Stomach smooth muscle (tissue), 2 donors: ENCODE measurements at regions not wholly inside any gene's neighbourhood (a gene's known extent, or its start where the extent isn't known, plus 50 kb on each side); places are given as distances from the start of the nearest gene placed in this dataset.
"Not testable (repeated sequence)": the region's sequence is repeated elsewhere in the genome, so short reads cannot be mapped to it uniquely, and the experiment has no call there.

Source experiments
- H3K27ac ChIP-seq: one replicate; pipeline ENCODE4 v1.7.0; 2013; ENCODE audit warnings: mild to moderate bottlenecking, low read length, inconsistent platforms
- H3K27me3 ChIP-seq, 2 donors: one replicate each; pipeline ENCODE4 v1.7.0; 2013; ENCODE audit warnings: low read length in 2 of 2; ENCODE audit not compliant: insufficient read depth in 2 of 2, control insufficient read depth in 1 of 2
- H3K36me3 ChIP-seq, 2 donors: one replicate each; pipeline ENCODE4 v1.7.0; 2013; ENCODE audit warnings: low read length in 2 of 2; ENCODE audit not compliant: control insufficient read depth in 2 of 2, insufficient read depth in 2 of 2
- H3K4me1 ChIP-seq: one replicate; pipeline ENCODE4 v1.7.0; 2013; ENCODE audit warnings: low read length; ENCODE audit not compliant: control insufficient read depth, insufficient read depth
- H3K4me3 ChIP-seq, 2 donors: one replicate each; pipeline ENCODE4 v1.7.0; 2013; ENCODE audit warnings: low read length in 2 of 2
- H3K9ac ChIP-seq, 2 donors: one replicate each; pipeline ENCODE4 v1.7.0; 2013; ENCODE audit warnings: low read length in 2 of 2, mild to moderate bottlenecking in 1 of 2
- H3K9me3 ChIP-seq, 2 donors: one replicate each; pipeline ENCODE4 v1.7.0; 2013; ENCODE audit warnings: low read length in 2 of 2; ENCODE audit not compliant: control insufficient read depth in 2 of 2
- donor health status: healthy.
- donor health status: Pancreatic carcinoma.

DNA sequence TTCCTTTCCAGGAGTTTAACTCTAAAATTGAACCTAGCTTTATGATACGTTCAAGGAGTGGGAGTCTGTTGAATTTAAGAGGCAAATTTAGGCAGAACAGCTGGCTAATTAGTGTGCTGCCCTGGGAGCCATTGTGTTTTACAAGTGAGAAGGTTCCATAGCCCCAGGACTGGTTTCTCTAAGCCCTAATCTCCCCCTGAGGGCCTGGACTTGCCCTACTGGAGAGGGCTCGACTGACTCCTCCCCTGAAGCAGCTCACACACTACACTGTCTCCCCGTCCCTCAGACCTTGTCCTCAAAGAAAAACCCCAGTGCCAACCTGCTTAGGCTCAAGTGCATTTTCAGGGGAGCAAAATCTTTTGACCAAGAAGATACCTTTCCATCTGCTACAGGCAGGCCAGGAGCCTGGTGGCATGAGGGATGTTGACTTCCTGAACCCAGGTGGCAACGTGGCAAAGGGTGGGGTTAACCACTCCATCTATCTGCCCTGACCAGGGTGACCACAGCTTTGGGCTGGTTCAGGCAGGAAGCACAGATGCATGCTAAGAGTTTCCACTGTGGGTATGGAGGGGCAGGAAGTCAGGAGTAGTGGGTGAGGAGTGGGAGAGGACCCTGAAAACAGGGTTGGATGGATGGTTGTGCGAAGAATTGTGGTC, 68.9 kb upstream of the CARD11 start:
- Histone ChIP-seq H3K9me3 (peaks cover 0 to 12% of the 10 kb centered on the region in 2 donors), H3K27me3 (peaks cover 4 to 6% of the 10 kb centered on the region in 2 donors), H3K9ac (no peak overlapping the region), H3K4me3 (no peak overlapping the region), H3K27ac (no peak overlapping the region), H3K4me1 (no peaks in the 10 kb centered on the region), H3K36me3 (no peaks in the 10 kb centered on the region)

DNA sequence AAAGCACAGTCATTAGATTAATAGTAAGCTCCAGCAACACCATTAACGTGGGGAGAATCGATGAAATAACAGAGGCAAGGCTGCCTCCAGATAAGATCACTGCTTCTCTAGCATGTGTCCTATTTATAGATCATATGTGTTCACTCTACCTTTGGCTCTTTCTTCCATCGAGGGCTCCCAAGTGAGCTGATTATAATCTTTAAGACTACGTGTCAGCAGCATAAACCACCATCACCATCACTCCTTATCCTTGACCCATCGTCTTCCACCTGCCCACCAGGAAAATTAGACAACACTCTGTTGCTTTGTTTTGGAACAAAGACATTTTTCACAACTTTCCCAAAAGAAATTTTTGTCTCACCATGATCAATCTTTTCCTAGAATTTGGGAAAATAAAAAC, 71.2 kb upstream of the CARD11 start:
- Histone ChIP-seq H3K27me3 (peaks cover 0 to 8% of the 10 kb centered on the region in 2 donors), H3K36me3 (no peaks in the 10 kb centered on the region), H3K9me3 (peaks cover 0 to 12% of the 10 kb centered on the region in 2 donors), H3K27ac (no peak overlapping the region), H3K9ac (no peak overlapping the region), H3K4me1 (no peaks in the 10 kb centered on the region), H3K4me3 (no peak overlapping the region)

DNA sequence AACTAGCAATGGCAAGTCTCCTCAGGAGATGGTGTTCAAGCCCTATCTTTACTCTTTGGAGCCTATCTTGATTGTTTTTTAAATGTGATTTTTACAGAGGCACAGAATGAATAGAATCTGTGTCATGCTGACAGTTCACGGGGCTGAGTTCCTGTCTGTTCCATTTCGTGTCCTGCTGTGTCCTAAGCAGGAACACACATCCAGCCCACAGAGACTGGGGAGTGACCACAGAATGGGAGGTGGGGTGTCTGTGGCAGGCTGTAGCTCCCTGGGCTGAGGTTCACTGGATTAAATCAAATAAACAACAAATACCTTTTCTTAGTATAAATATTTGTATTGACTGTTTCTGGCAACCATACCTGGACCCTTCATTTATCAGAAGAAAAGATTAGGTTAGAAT, 73.4 kb upstream of the CARD11 start:
- Histone ChIP-seq H3K9me3 (peaks cover 3 to 17% of the 10 kb centered on the region in 2 donors), H3K9ac (no peak overlapping the region), H3K36me3 (no peaks in the 10 kb centered on the region), H3K4me3 (no peak overlapping the region), H3K4me1 (no peaks in the 10 kb centered on the region), H3K27ac (no peak overlapping the region), H3K27me3 (peaks cover 0 to 8% of the 10 kb centered on the region in 2 donors)

DNA sequence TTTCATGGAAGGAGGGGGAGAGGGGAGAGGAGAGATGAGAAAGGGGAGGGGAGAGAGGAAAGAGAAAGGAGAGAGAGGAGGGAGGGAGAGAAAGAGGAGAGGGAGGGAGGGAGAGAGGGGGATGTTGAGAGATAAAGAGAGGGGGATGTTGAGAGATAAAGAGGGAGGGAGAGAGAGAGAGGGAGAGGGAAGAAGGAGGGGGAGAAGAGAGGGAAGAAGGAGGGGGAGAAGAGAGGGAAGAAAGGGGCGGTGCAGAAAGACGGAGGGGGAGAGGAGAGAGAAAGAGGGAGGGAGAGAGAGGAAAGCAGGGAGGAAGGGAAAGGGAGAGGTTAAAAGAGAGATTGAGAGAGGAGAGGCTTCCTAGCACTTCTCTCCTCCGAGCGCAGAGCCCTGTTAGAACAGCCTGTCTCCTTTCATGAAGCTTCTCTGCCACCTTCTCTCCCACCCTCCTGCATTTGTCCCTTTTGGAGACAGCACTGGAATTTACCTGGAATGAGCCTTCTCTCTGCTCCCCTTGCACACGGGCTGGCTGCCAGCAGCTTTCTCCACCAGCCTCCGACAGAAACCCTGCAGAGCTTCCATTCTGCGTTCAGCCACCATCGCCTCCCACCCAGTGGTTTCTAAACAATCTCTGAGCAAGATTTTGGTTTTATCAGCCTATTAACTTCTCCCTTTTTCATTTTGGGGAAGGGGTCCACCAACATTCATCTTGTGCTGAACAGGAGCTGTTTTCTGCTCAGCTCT, 74.0 kb upstream of the CARD11 start:
- no peak overlapping the region for H3K9ac ChIP-seq
- peaks cover 3 to 17% of the 10 kb centered on the region in 2 donors for H3K9me3 ChIP-seq
- H3K36me3 ChIP-seq, result no peaks in the 10 kb centered on the region
- no peak overlapping the region for H3K4me3 ChIP-seq
- H3K4me1 ChIP-seq, result no peaks in the 10 kb centered on the region
- no peak overlapping the region for H3K27ac ChIP-seq
- peaks cover 0 to 6% of the 10 kb centered on the region in 2 donors for H3K27me3 ChIP-seq

DNA sequence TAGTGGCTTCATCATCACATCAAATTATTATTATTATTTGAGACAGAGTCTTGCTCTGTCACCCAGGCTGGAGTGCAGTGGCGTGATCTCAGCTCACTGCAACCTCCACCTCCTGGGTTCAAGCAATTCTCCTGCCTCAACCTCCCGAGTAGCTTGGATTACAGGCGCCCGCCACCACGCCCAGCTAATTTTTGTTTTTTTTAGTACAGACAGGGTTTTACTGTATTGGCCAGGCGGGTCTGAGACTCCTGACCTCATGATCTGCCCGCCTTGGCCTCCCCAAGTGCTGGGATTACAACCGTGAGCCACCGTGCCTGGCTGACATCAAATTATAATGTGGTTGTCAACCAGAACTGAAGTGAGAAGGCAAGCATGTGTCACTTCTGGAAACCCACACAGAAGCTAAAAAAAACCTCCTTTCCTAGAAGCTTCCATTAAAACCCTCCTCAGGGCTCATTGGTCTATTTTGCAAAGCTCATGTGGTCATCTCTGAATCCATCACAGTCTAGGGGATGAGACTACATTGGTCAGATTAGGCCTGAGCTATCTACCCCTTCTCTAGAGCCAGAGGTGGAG, 75.8 kb upstream of the CARD11 start:
- H3K27ac ChIP-seq, H3K4me3 ChIP-seq, H3K27me3 ChIP-seq, H3K9ac ChIP-seq, H3K4me1 ChIP-seq, H3K36me3 ChIP-seq, H3K9me3 ChIP-seq: not testable (repeated sequence)

DNA sequence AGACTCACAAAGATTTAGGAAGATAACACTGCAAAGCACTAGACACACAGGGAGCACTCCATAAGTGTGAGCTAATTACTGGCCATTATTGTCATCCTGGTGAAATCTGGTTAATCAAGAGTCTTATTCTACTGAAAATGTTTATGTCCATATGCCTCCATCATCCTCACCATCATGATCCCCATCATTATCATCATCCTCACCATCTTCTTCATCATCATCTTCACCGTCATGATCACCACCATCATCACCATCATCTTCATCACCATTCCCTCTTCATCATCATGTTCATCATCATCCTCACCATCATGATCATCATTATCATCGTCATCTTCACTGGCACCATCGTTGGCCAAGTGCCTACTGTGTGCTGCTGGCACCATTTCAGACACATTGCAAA, 76.3 kb upstream of the CARD11 start:
- Histone ChIP-seq H3K27ac (no peak overlapping the region), H3K9me3 (peaks cover 3 to 6% of the 10 kb centered on the region in 2 donors), H3K9ac (no peak overlapping the region), H3K4me1 (no peaks in the 10 kb centered on the region), H3K4me3 (no peak overlapping the region), H3K36me3 (no peaks in the 10 kb centered on the region), H3K27me3 (peaks cover 0 to 5% of the 10 kb centered on the region in 2 donors)

DNA sequence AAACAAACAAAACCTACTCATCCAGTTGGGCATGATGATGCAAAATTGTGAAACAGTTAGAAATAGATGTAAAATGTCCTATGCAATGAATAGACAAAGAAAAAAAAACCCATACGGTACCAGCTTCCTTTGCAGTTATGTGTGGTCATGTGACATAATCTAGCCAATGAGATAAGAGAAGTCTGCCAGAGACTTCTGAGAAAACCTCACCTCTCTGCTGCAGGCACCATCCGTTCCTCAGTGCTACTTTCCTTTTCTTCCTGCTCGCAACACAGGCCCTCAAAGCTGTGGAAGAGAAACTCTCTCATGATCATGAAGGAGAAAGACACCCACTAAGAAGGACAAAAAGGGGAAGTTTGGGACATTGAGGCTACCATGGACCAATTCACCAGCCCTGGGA, 76.8 kb upstream of the CARD11 start:
- H3K36me3 ChIP-seq, result no peaks in the 10 kb centered on the region
- H3K9ac ChIP-seq, result no peak overlapping the region
- H3K9me3 ChIP-seq, result peaks cover 3 to 6% of the 10 kb centered on the region in 2 donors
- no peaks in the 10 kb centered on the region for H3K4me1 ChIP-seq
- H3K27me3 ChIP-seq, result peaks cover 0 to 5% of the 10 kb centered on the region in 2 donors
- H3K4me3 ChIP-seq, result no peak overlapping the region
- no peak overlapping the region for H3K27ac ChIP-seq

DNA sequence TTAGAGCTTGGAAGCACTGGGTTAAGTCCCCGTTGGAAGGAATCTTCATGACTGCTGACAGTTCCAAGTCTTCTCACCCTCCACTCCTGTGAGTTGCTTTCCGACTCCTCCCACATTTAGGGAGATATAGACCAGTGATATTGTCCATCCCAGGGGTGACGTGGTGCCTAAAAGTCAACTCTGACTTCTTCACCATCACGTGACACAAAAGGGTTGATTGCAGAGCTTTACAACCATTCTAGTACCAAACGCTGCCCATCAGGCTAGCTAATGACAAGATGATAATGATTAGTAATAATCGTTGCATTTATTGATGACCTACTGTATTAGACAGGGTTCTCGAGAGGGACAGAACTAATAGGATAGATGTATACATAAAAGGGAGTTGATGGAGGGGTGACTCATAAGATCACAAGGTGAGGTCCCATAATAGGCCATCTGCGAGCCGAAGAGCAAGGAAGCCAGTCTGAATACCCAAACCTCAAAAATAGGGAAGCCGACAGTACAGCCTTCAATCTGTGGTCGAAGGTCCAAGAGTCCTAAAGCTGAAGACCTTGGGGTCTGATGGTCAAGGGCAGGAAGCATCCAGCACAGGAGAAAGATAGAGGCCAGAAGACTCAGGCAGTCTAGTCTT, 85.3 kb upstream of the CARD11 start:
- no peaks in the 10 kb centered on the region for H3K9me3 ChIP-seq
- no peak overlapping the region for H3K4me3 ChIP-seq
- no peak overlapping the region for H3K27ac ChIP-seq
- H3K9ac ChIP-seq, result no peak overlapping the region
- no peaks in the 10 kb centered on the region for H3K4me1 ChIP-seq
- H3K27me3 ChIP-seq, result no peaks in the 10 kb centered on the region
- H3K36me3 ChIP-seq, result no peaks in the 10 kb centered on the region

DNA sequence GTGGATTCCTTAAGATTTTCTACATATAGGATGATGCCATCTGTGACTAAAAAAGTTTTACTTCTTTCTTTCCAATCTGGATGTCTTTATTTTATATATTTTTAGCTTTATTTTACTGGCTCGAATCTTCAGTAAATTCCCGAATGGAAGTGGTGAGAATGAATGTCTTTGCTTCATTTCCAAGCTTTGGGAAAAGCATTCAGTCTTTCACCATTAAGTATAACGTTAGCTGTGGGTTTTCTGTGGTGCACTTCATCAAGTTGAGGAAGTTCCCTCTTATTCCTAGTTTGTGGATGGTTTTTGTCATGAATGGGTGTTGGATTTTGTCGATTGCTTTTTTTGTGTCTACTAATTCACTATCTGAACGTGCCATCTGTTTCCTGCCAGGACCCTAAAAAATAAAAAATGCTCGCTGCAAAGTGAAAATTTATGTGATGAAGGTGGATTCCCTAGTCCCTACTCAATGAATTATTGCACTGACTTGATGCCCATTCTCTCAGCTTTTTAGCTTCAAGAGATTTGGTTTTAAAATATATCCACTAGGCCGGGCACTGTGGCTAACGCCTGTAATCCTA, 90.2 kb upstream of the CARD11 start:
- H3K27ac ChIP-seq, result no peak overlapping the region
- no peaks in the 10 kb centered on the region for H3K4me1 ChIP-seq
- H3K36me3 ChIP-seq, result no peaks in the 10 kb centered on the region
- peaks cover 0 to 4% of the 10 kb centered on the region in 2 donors for H3K9me3 ChIP-seq
- H3K9ac ChIP-seq, result no peak overlapping the region
- no peak overlapping the region for H3K4me3 ChIP-seq
- H3K27me3 ChIP-seq, result peaks cover 0 to 2% of the 10 kb centered on the region in 2 donors

DNA sequence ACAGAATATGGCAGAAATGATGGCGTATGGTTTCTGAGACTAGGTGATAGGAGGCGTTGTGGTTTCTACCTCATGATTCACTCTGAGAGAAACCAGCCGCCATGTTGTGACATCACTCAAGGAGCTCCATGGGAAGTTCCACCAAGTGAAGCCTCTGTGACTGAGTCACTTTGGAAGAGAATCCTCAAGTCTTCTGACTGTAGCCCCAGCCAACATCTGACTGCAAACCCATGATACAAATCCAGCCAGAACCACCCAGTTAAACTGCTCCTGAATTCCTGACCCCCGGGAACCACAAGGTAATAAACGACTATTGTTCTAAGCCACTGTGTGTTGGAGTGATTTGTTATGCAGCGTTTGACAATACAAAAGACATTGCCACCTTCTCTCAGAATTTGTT, 91.1 kb upstream of the CARD11 start:
- no peak overlapping the region for H3K4me3 ChIP-seq
- H3K27me3 ChIP-seq, result peaks cover 0 to 2% of the 10 kb centered on the region in 2 donors
- H3K4me1 ChIP-seq, result no peaks in the 10 kb centered on the region
- no peaks in the 10 kb centered on the region for H3K36me3 ChIP-seq
- H3K9ac ChIP-seq, result no peak overlapping the region
- no peak overlapping the region for H3K27ac ChIP-seq
- H3K9me3 ChIP-seq, result peaks cover 0 to 4% of the 10 kb centered on the region in 2 donors
